CD4-positive, alpha-beta T cell (primary cell): ENCODE measurements at regions not wholly inside any gene's neighbourhood (a gene's known extent, or its start where the extent isn't known, plus 50 kb on each side); places are given as distances from the start of the nearest gene placed in this dataset.

Source experiments
- ATAC-seq: fragments of 200-7000 bp; cut with Tn5 transposase; one replicate; pipeline ENCODE4 v1.10.0; 2022; ENCODE audit warnings: mild to moderate bottlenecking; ENCODE audit not compliant: poor library complexity
- CTCF ChIA-PET: fragments of 350-600 bp; sonication (Branson Sonifier 250); formaldehyde crosslinking; loops from one replicate; lab custom pipeline; 2021; ENCODE audit warnings: antibody characterized with exemption, inconsistent platforms; lab: Charles Lee
- POLR2A ChIA-PET: fragments of 350-600 bp; sonication (Branson Sonifier 250); formaldehyde crosslinking; loops from one replicate; lab custom pipeline; 2021; ENCODE audit warnings: antibody characterized with exemption, inconsistent platforms; lab: Charles Lee
- DNase-seq, 14 experiments: peaks; one replicate each; pipeline ENCODE4 v3.0.0-alpha.2; 2013 to 2020; ENCODE audit warnings: mixed read lengths in 2 of 14
- H3K27ac ChIP-seq, 2 donors: one replicate each; pipeline versions ENCODE4 v1.5.1 to v1.7.0; 2013; ENCODE audit warnings: low read length in 2 of 2, low read depth in 1 of 2, mild to moderate bottlenecking in 1 of 2
- H3K27me3 ChIP-seq, 2 experiments: 1 replicate in 1 of 2; 2 replicates in 1 of 2; pipeline versions ENCODE4 v1.6.1 to v1.7.0; 2013; ENCODE audit warnings: low read length in 2 of 2, control low read depth in 1 of 2, mild to moderate bottlenecking in 1 of 2, moderate library complexity in 1 of 2; ENCODE audit not compliant: insufficient read depth in 2 of 2, control insufficient read depth in 1 of 2
- H3K36me3 ChIP-seq: one replicate; pipeline ENCODE4 v1.6.1; 2013; ENCODE audit warnings: low read length, control low read depth; ENCODE audit not compliant: insufficient read depth
- H3K4me1 ChIP-seq: one replicate; pipeline ENCODE4 v1.6.1; 2013; ENCODE audit warnings: low read length, control low read depth; ENCODE audit not compliant: insufficient read depth
- H3K4me3 ChIP-seq: one replicate; pipeline ENCODE4 v1.5.1; 2013; ENCODE audit warnings: mild to moderate bottlenecking, low read length, moderate library complexity
- H3K9me3 ChIP-seq, 2 experiments: 1 replicate in 1 of 2; 2 replicates in 1 of 2; pipeline versions ENCODE4 v1.6.1 to v1.7.0; 2013; ENCODE audit warnings: low read length in 2 of 2, mild to moderate bottlenecking in 2 of 2, control low read depth in 1 of 2, moderate library complexity in 1 of 2; ENCODE audit not compliant: control insufficient read depth in 1 of 2, insufficient read depth in 1 of 2
- H3K27ac Mint-ChIP-seq: one replicate; pipeline ENCODE4 v1.8.0; 2020; ENCODE audit warnings: mixed read lengths
- H3K27me3 Mint-ChIP-seq: one replicate; pipeline ENCODE4 v1.8.0; 2021; ENCODE audit warnings: mixed read lengths
- H3K36me3 Mint-ChIP-seq: one replicate; pipeline ENCODE4 v1.8.0; 2021; ENCODE audit warnings: low read depth, mixed read lengths
- H3K4me1 Mint-ChIP-seq: one replicate; pipeline ENCODE4 v1.8.0; 2021; ENCODE audit warnings: low read depth, mixed read lengths
- H3K4me3 Mint-ChIP-seq: one replicate; pipeline ENCODE4 v1.8.0; 2020; ENCODE audit warnings: mild to moderate bottlenecking, mixed read lengths
- H3K9me3 Mint-ChIP-seq: one replicate; pipeline ENCODE4 v1.8.0; 2020; ENCODE audit warnings: mixed read lengths
- CTCF ChIP-seq: fragments of 200-600 bp; IDR thresholded peaks from one replicate; pipeline ENCODE4 v1.8.0; 2022; ENCODE audit warnings: antibody characterized with exemption, mild to moderate bottlenecking
- intact Hi-C, 2 experiments: fragments of 100-400 bp; cut with DNase I in 1 of 2; cut with micrococcal nuclease in 1 of 2; formaldehyde crosslinking; loops; one replicate each; pipeline versions ENCODE4 v1.15.1 to v1.9.0; 2023 to 2025; cut with DNase I, micrococcal nuclease

- no peak overlapping the region for H3K4me3 Mint-ChIP-seq
- H3K36me3 Mint-ChIP-seq: no peaks in the 10 kb centered on the region
- Histone ChIP-seq H3K27ac (no peak overlapping the region), H3K36me3 (no peaks in the 10 kb centered on the region), H3K27me3 (no peaks in the 10 kb centered on the region), H3K4me3 (no peak overlapping the region), H3K4me1 (peaks cover 3% of the 10 kb centered on the region), H3K9me3 (no peaks in the 10 kb centered on the region)
- no peaks in the 10 kb centered on the region for H3K27me3 Mint-ChIP-seq
- TF ChIP-seq CTCF: no peak
- no peaks in the 10 kb centered on the region for H3K9me3 Mint-ChIP-seq
- no peak for DNase-seq
- intact Hi-C loops: loop anchor here in 1 of 2 experiments (5.0 kb wide), 1 partner anchor 497 kb away; no protein-coding TSS in a partner anchor
- POLR2A ChIA-PET: interaction anchor here (3.7 to 4.2 kb wide), 2 partner anchors 151 to 161 kb away, joined by 47 to 51 read pairs; no protein-coding TSS in a partner anchor
- H3K27ac Mint-ChIP-seq: no peak overlapping the region
- no peak for ATAC-seq
- CTCF ChIA-PET: interaction anchor here (4.1 to 4.5 kb wide), 2 partner anchors 151 to 160 kb away, joined by 74 to 205 read pairs; no protein-coding TSS in a partner anchor
- H3K4me1 Mint-ChIP-seq: peaks cover 11% of the 10 kb centered on the region
Measured at GRCh38 chr1:43074709-43075108, 97.4 kb downstream of the EBNA1BP2 start.

GRCh38 chr1:43074244-43074643 is 97.8 kb downstream of the EBNA1BP2 start:
- CTCF ChIA-PET: interaction anchor here (0.5 to 4.5 kb wide), 26 partner anchors 9 to 832 kb away, joined by 3 to 205 read pairs (median 4); partner anchors contain the start of genes ERMAP and SVBP
- POLR2A ChIA-PET: interaction anchor here (1.1 to 4.2 kb wide), 5 partner anchors 115 to 160 kb away, joined by 3 to 51 read pairs (median 8); partner anchors contain the start of gene SLC2A1
- Mint-ChIP-seq H3K4me1 (peaks cover 15% of the 10 kb centered on the region), H3K36me3 (no peaks in the 10 kb centered on the region), H3K27me3 (no peaks in the 10 kb centered on the region), H3K4me3 (no peak overlapping the region), H3K9me3 (no peaks in the 10 kb centered on the region), H3K27ac (no peak overlapping the region)
- DNase-seq (no peak), ATAC-seq (no peak)
- Histone ChIP-seq H3K4me3 (no peak overlapping the region), H3K4me1 (peaks cover 3% of the 10 kb centered on the region), H3K36me3 (no peaks in the 10 kb centered on the region), H3K9me3 (no peaks in the 10 kb centered on the region), H3K27me3 (no peaks in the 10 kb centered on the region), H3K27ac (no peak overlapping the region)
- intact Hi-C loops: loop anchor here in 1 of 2 experiments (5.0 kb wide), 1 partner anchor 497 kb away; no protein-coding TSS in a partner anchor
- TF ChIP-seq CTCF: no peak

GRCh38 chr1:43073490-43074230 is 98.4 kb downstream of the EBNA1BP2 start:
- peak; percentile 84 for ATAC-seq
- H3K27ac Mint-ChIP-seq: no peak overlapping the region
- intact Hi-C loops: loop anchor here (1.0 to 5.0 kb wide), 6 partner anchors 151 to 496 kb away; no protein-coding TSS in a partner anchor

More at GRCh38 chr1:43073490-43074230, 98.4 kb downstream of the EBNA1BP2 start:
- H3K27ac ChIP-seq: no peak overlapping the region
- POLR2A ChIA-PET: interaction anchor here (0.5 to 4.2 kb wide), 7 partner anchors 114 to 1845 kb away, joined by 3 to 51 read pairs (median 7); partner anchors contain the start of genes C1orf50, P3H1 and SLC2A1
- H3K4me3 Mint-ChIP-seq: no peak overlapping the region
- no peaks in the 10 kb centered on the region for H3K27me3 Mint-ChIP-seq
- no peaks in the 10 kb centered on the region for H3K9me3 ChIP-seq
- H3K4me1 Mint-ChIP-seq: peaks cover 15% of the 10 kb centered on the region
- no peaks in the 10 kb centered on the region for H3K27me3 ChIP-seq
- peak; percentile 60 to 87 (median 68) for DNase-seq
- H3K36me3 ChIP-seq: no peaks in the 10 kb centered on the region
- H3K4me1 ChIP-seq: peaks cover 6% of the 10 kb centered on the region
- TF ChIP-seq CTCF: peak; percentile 82
- no peaks in the 10 kb centered on the region for H3K9me3 Mint-ChIP-seq
- H3K36me3 Mint-ChIP-seq: no peaks in the 10 kb centered on the region
- CTCF ChIA-PET: interaction anchor here (0.5 to 4.5 kb wide), 28 partner anchors 9 to 832 kb away, joined by 3 to 205 read pairs (median 4); partner anchors contain the start of genes ERMAP and SVBP
- H3K4me3 ChIP-seq: no peak overlapping the region
